ENCODE measurements at regions not wholly inside any gene's neighbourhood (a gene's known extent, or its start where the extent isn't known, plus 50 kb on each side); places are given as distances from the start of the nearest gene placed in this dataset.

GRCh38 chr9:81480828-81481604, 208.3 kb downstream of the TLE1 start:
- no peak for DNase-seq (ENCODE audit: low read depth)

GRCh38 chr9:81479573-81479972, 209.8 kb downstream of the TLE1 start:
- DNase-seq (ENCODE audit: low read depth), result no peak

- DNase-seq (ENCODE audit: low read depth), result no peak
Measured at GRCh38 chr9:81477669-81478068, 211.7 kb downstream of the TLE1 start.

DNA sequence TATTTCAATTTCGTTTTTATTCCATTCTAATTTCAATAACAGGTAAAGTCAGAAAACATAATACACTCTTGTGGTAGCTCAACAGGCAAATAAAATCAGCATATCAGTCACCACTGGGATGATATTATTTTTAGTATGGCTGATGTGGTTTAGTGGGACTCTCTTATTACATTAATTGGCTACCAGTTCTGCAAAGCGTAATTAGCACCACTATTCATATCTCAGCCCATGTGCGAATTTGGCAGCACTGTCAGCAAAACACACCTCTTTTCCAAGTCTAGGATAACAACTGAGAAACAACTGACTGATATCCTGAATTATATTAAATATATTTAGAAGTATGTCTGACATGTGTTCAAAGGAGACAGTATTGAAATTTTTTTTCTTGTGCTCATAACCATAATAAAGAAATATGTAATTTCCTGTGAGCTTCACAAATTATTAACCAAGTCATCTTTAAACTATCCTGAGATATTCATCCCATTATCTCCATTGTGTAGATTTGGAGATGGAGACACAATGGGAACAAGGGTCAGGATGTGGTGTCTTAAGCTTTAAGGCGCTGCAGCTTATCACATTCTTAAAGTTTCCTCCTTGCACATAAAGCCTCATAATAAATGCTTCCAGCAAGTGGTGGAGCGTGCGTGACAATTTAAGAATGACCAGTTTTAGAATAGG, 212.4 kb downstream of the TLE1 start:
- DNase-seq (ENCODE audit: low read depth), result no peak

DNA sequence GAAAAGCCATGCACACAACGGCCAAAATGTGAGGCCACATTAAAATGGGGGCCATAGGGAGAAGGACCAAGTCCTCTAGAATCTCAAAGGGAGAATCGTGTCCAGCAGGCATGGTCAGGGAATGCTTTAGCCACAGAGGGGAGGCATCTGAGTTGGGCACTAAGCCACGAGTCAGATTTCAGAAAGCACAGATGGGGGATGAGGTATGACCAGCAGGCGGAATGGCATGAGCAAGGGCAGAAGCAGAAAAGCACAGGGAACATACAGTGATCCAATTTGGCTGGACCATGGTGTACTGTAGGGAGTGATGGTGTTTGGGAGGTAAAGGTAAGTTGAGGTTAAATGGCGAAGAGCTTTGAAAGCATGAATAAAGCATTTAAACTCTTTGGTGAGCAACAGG, 214.6 kb downstream of the TLE1 start:
- DNase-seq (ENCODE audit: low read depth), result no peak

DNA sequence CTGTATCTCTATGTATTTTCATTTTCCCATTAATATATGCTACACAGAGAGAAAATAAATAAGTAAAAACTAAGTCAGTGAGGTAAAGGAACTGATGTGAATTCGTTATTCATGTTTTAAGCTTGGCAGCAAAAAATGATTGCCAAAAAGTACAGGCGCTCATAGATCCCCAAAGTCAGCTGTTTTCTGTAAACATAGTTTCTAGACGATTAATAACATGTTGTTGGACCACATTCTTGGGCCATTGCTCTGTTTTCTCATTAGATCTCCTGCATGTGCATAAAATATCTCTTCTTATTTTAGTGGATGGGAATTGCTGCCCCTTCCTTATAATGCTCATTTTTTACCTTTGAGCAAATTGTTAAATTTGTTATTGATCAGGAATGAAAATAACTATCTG, 215.2 kb downstream of the TLE1 start:
- DNase-seq (ENCODE audit: low read depth), result no peak

DNA sequence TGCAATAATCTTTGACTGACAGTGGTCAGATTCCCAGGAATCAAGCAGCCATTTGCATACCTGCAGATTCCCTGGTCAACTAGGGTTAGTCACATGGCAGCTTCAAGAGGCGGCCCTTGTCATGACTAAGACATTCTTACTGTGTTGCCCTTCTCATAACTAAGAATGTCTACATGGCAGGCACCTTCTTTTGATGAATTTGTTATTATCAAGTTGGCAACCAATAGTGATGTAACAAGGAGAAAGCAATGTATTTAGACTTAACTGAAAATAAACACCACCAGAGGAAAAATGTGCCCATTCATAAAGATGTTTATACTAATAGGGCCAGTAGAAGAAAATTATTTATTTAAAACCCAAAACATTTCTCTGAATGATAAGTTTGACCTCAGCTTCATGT, 215.6 kb downstream of the TLE1 start:
- no peak for DNase-seq (ENCODE audit: low read depth)

- no peak for DNase-seq (ENCODE audit: low read depth)
Measured at GRCh38 chr9:81473206-81473605, 216.1 kb downstream of the TLE1 start.

DNA sequence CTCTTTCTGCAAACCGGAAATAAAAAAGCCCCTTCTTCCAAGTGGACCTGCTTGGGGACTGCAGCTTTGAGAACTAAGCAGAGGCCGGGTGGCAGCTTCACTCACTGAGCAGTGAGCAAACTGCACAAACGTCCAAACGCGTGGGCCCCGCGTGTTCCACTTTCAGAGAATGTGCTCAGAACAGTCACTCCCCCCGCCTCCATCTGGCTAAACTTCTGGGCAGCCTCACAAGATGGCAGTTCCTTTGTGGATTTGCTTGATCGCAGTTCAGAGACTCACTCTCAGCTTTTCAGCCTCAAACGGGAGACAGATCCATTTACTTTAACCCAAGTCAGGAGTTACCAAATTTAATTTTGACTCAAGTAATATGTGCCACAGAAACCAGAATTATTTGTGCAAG, 216.6 kb downstream of the TLE1 start:
- no peak for DNase-seq (ENCODE audit: low read depth)

GRCh38 chr9:81470864-81471263, 218.5 kb downstream of the TLE1 start:
- no peak for DNase-seq (ENCODE audit: low read depth)

- DNase-seq (ENCODE audit: low read depth), result no peak
Measured at GRCh38 chr9:81468084-81468595, 221.2 kb downstream of the TLE1 start.

DNA sequence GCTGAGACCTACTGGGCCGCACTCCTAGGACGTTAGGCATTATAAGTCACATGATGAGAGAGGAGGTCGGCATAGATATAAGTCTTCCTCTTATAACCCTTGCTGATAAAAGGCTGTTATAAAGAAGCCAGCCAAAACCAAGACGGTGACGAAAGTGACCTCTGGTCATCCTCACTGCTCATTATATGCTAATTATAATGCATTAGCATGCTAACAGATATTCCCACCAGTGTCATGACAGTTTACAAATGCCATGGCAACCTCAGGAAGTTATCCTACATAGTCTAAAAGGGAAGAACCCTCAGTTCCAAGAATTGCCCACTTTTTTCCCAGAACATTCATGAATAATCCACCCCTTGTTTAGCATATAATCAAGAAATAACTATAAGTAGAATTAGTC, 222.4 kb downstream of the TLE1 start:
- no peak for DNase-seq (ENCODE audit: low read depth)

DNA sequence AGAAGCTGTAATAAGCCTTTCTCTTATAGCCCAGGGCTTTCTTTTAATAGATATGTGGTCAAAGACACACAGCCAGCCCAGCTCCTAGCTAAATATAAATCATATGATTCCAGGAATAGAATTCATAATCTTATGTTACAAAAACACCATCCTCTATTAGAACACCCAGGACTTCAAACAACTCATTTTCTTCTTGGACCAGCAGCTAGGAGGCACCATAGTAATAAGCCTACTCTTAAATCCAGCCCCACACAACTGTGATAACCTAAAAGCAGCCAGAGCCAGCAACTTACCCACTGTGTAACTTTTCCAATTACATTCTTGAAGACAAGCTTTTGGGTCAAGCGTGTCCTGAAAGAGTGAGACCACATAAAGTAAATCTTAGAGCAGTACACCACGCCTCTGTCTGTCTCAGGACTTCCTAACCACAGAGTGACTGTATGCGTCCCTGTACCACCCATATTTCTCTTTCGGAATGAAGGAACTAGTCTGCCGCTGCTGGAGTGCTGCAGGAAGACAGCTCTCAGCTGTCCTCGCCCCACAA, 223.8 kb downstream of the TLE1 start:
- DNase-seq (ENCODE audit: low read depth), result no peak

GRCh38 chr9:81462801-81463200, 226.5 kb downstream of the TLE1 start:
- DNase-seq (ENCODE audit: low read depth), result no peak

DNA sequence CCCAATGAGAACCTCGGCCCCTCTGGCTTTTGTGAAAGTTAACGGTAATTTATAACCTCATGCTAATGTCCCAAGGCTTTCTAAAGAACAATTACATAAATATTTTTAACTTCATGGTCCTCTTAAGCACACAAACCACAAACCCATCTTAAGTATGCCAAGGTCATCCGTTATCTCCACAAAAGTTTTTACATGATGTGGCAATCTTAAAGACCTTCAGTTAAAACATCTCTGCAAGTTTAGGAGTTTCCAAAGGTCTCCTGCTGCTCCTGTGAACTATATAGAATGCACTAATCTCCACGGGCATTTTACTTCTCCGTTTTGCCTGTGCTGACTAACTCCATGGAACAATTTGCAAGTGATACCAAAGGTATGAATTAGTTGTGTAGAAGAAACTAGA, 228.2 kb downstream of the TLE1 start:
- DNase-seq (ENCODE audit: low read depth), result no peak

DNA sequence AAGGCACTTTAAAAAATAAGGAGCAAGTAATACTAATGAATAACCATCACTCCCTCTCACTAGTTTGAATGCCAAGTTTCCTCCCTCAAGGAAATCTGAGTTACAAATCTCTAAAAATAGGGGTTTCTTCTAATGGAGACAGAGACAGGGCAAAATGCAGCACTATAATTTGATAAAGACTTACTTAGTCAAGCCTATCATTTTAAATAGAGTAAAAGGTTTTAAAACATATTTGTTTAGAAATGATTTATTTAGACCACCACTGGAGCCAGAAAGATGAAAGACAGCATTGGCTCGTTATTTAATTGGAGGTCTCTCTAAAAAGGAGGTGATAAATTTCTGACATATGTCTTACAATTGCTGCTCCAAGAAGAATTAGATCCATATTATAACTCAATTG, 228.7 kb downstream of the TLE1 start:
- no peak for DNase-seq (ENCODE audit: low read depth)

- DNase-seq (ENCODE audit: low read depth), result no peak
Measured at GRCh38 chr9:81459591-81459990, 229.8 kb downstream of the TLE1 start.

DNA sequence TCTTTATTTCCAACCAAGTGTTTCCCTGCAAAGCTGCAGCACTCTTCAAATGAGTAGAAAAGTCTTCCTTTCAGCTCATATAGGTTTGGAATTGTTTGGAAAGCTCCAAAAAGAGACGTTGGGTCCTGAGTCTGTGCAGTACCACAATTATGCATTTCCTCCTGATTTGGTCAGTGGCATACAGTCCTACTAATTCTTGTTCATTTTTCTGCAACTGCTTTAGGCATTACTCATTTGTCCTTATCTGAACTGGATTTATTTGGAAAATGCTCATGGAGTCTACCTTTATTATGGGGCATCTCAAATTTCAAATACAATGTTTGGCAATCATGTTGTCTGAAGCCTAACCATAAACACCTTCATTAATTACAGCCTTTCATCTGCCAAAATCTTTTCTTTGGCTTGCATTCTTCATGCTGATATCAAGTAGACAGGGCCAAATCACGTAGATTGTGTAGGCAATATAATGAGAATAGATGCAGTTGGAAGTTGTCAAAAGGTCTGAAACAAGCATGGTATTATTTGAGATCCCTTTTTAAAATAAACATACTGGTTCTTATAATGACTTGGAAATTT, 232.8 kb downstream of the TLE1 start:
- DNase-seq (ENCODE audit: low read depth), result peak; percentile 71

GRCh38 chr9:81455462-81456219, 233.7 kb downstream of the TLE1 start:
- DNase-seq (ENCODE audit: low read depth), result no peak

DNA sequence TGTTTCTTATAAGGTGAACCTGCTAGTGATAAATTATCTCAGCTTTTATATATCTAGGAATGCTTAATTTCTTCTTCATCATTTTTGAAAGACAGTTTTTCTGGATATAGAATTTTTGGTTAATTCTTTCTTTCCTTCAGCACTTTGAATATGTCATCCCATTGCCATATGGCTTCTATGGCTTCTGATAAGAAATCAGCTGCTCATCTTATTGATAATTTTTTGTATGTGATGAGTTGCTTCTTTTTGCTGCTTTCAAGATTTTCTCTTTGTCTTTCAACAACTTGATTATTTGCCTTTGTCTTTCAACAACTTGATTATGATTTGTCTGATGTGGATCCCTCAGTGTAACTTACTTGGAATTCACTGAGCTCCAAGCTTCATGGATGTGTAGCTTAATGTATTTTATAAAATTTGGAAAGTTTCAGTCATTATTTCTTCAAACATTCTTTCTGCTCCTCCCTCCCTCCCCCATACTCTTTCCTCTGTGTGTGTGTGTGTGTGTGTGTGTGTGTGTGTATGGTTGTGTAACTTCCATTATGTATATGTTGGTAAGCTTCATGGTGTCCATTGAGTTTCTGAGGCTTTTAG, 243.9 kb downstream of the TLE1 start:
- no peak for DNase-seq (ENCODE audit: low read depth)

DNA sequence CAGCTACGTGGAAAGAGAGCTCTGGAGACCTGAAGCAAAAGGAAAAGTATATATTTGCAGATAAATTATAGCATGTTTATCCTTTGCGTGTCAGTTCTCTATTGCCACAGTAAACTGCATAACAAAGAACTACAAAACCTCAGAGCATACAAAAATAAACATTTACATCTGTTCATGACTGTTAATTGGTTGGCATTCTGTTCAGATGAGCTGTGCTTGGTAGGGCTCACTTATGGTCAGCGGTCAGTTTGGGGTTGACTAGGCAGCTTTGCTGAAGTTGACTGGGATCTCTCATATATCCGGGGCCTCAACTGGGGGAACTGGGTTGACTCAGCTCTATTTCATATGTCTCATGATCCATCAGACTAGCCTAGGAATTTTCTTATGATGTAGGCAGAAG, 257.7 kb downstream of the TLE1 start:
- DNase-seq (ENCODE audit: low read depth), result peak; percentile 99

GRCh38 chr9:81430727-81431126, 258.6 kb downstream of the TLE1 start:
- DNase-seq (ENCODE audit: low read depth), result peak; percentile 84
